Body of pancreas (tissue), 4 donors: ENCODE measurements at regions not wholly inside any gene's neighbourhood (a gene's known extent, or its start where the extent isn't known, plus 50 kb on each side); places are given as distances from the start of the nearest gene placed in this dataset.

Experiments
- ATAC-seq: fragments of 150-250 bp; one replicate; pipeline ENCODE4 v1.9.1; 2016
- DNase-seq, 4 donors: peaks; one replicate each; pipeline ENCODE4 v3.0.0-alpha.2; 2019
- H3K27ac ChIP-seq, 4 donors: fragments of 200-600 bp; sonication (generic); 1 replicate in 3 of 4; 2 replicates in 1 of 4; pipeline versions ENCODE4 v1.5.1 to v1.6.1; 2016 to 2019; ENCODE audit warnings: mild to moderate bottlenecking in 1 of 4, mixed read lengths in 1 of 4, moderate library complexity in 1 of 4
- H3K27me3 ChIP-seq, 2 donors: fragments of 200-600 bp; sonication (generic); one replicate each; pipeline ENCODE4 v1.6.0; 2016; ENCODE audit warnings: mild to moderate bottlenecking in 1 of 2
- H3K36me3 ChIP-seq, 2 donors: fragments of 200-600 bp; sonication (generic); replicated peaks in 1 of 2; 2 replicates each; pipeline ENCODE4 v1.5.1; 2016; ENCODE audit warnings: low read depth in 2 of 2; ENCODE audit not compliant: insufficient read depth in 1 of 2
- H3K4me1 ChIP-seq: fragments of 200-600 bp; sonication (generic); one replicate; pipeline ENCODE4 v1.6.0; 2016
- H3K4me3 ChIP-seq, 2 donors: fragments of 200-600 bp; sonication (generic); 1 replicate in 1 of 2; 2 replicates in 1 of 2; pipeline ENCODE4 v1.5.1; 2016 to 2019
- H3K9me3 ChIP-seq, 3 donors: fragments of 200-600 bp; sonication (generic); 1 replicate in 2 of 3; 2 replicates in 1 of 3; pipeline ENCODE4 v1.5.1; 2016
- POLR2A ChIP-seq, 3 donors: fragments of 450-650 bp; IDR thresholded peaks; one replicate each; pipeline ENCODE4 v1.6.1; 2016; ENCODE audit warnings: antibody characterized with exemption in 3 of 3, mild to moderate bottlenecking in 2 of 3
- WGBS, 2 donors: methylation state at CpG; one replicate each; pipeline ENCODE4 v1.1.5; 2017; 5-methylcytosine and 5-hydroxymethylcytosine counted together
- intact Hi-C: fragments of 100-400 bp; cut with DNase I; formaldehyde crosslinking; loops from one replicate; pipeline ENCODE4 v1.15.1; 2023
- TF ChIP-seq, protein P1 (sequence below), 7 experiments: fragments of 450-650 bp in 4 of 7; fragments of 200-600 bp in 3 of 7; sonication (generic) in 3 of 7; IDR thresholded peaks; one replicate each; pipeline ENCODE4 v1.5.1; 2016 to 2019; ENCODE audit warnings: antibody characterized with exemption in 7 of 7

- no peak overlapping the region for H3K27ac ChIP-seq
- no peaks in the 10 kb centered on the region for H3K9me3 ChIP-seq
- DNase-seq (no peak), ATAC-seq (no peak)
- peak overlapping the region in 1 of 2 donors; percentile 6 for H3K4me3 ChIP-seq
- H3K4me1 ChIP-seq = no peaks in the 10 kb centered on the region
- TF ChIP-seq, protein P1, sequence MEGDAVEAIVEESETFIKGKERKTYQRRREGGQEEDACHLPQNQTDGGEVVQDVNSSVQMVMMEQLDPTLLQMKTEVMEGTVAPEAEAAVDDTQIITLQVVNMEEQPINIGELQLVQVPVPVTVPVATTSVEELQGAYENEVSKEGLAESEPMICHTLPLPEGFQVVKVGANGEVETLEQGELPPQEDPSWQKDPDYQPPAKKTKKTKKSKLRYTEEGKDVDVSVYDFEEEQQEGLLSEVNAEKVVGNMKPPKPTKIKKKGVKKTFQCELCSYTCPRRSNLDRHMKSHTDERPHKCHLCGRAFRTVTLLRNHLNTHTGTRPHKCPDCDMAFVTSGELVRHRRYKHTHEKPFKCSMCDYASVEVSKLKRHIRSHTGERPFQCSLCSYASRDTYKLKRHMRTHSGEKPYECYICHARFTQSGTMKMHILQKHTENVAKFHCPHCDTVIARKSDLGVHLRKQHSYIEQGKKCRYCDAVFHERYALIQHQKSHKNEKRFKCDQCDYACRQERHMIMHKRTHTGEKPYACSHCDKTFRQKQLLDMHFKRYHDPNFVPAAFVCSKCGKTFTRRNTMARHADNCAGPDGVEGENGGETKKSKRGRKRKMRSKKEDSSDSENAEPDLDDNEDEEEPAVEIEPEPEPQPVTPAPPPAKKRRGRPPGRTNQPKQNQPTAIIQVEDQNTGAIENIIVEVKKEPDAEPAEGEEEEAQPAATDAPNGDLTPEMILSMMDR (IDR thresholded peaks at IDR 0.05) = peak; percentile 21 to 55 (median 51)
- TF ChIP-seq POLR2A (IDR thresholded peaks at IDR 0.05) = no peak
- no peaks in the 10 kb centered on the region for H3K36me3 ChIP-seq
- WGBS, 2 donors = 7 to 11% methylated on average over 1 of the region's 1 CpG
- H3K27me3 ChIP-seq = no peaks in the 10 kb centered on the region
- intact Hi-C loops = no loop called here
These were observed 918.8 kb upstream of the TMPRSS15 start for GRCh38 chr21:19322360-19322759.

DNA sequence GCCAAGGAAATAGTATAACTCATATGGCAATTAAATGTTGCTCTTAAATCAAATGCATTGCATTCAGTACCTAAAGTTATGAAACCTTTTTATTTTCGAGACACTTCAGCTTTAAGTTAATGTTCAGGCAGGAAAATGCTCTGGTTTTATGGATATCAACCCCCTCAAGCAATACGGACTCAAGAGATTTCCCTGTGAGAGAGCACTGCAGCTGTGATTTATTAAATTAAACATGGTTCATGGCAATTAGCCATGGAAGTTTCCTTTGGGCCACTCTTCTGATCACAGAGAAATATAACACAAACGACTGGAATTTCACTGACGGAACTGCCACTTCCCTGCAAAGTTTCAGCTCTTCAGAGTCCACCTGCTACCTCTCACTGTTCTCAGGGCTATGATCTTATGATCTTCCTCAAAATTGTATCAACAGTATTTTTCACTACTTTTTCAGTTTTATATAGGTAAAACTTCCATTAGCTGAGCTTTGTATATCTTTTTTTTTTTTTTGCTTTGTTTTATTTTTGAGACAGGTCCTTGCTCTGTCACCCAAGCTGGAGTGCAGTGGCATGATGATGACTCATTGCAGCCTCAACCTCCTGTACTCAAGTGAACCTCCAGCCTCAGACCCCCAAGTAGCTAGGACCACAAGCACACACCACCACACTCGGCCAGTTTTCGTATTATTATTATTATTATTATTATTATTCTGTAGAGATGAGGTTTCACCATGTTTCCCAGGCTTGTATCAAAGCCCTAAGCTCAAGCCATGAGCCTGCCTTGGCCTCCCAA is 923.1 kb upstream of the TMPRSS15 start:
- no peaks in the 10 kb centered on the region for H3K36me3 ChIP-seq
- ATAC-seq = no peak
- intact Hi-C loops = no loop called here
- no peak overlapping the region for H3K4me3 ChIP-seq
- no peak overlapping the region for H3K27ac ChIP-seq
- no peaks in the 10 kb centered on the region for H3K4me1 ChIP-seq
- TF ChIP-seq POLR2A (IDR thresholded peaks at IDR 0.05) = no peak
- TF ChIP-seq, protein P1 (IDR thresholded peaks at IDR 0.05) = no peak
- DNase-seq = no peak
- WGBS, 2 donors = 54% methylated on average over 6 of the region's 6 CpGs
- H3K9me3 ChIP-seq = no peaks in the 10 kb centered on the region
- H3K27me3 ChIP-seq = no peaks in the 10 kb centered on the region

- Histone ChIP-seq H3K4me1 (no peaks in the 10 kb centered on the region), H3K4me3 (no peak overlapping the region), H3K36me3 (no peaks in the 10 kb centered on the region), H3K27me3 (no peaks in the 10 kb centered on the region), H3K27ac (no peak overlapping the region), H3K9me3 (no peaks in the 10 kb centered on the region)
- intact Hi-C loops = no loop called here
- no peak for TF ChIP-seq POLR2A (IDR thresholded peaks at IDR 0.05)
- TF ChIP-seq, protein P1 (IDR thresholded peaks at IDR 0.05) = no peak
- 62 to 70% methylated on average over 5 of the region's 5 CpGs for WGBS, 2 donors
- DNase-seq = no peak
- no peak for ATAC-seq
These were observed 925.4 kb upstream of the TMPRSS15 start for GRCh38 chr21:19328954-19329353.

DNA sequence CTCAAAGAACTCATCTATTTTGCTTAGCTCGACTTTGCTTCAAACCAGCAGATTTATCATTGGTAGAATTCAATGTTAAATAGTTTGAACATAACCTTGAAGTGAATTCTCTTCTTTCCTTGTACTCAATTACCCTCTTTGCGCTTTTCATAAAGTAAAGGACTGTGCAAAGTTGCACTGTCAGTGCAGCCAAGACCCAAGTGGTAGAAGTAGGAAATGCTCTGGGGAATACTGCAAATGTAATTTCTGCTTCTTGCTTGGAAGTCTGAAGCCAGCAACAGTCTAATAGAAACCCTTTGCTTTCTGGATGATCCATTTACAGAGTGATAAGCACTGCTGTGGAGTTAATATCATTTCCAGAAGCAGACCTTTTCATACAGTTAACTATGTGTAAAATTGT is 936.7 kb upstream of the TMPRSS15 start:
- DNase-seq (no peak), ATAC-seq (no peak)
- H3K27me3 ChIP-seq = no peaks in the 10 kb centered on the region
- no peaks in the 10 kb centered on the region for H3K9me3 ChIP-seq
- H3K36me3 ChIP-seq = no peaks in the 10 kb centered on the region
- peaks cover 15% of the 10 kb centered on the region for H3K4me1 ChIP-seq
- 36 to 53% methylated on average over 2 of the region's 2 CpGs for WGBS, 2 donors
- intact Hi-C loops = no loop called here
- no peak overlapping the region for H3K4me3 ChIP-seq
- H3K27ac ChIP-seq = no peak overlapping the region
- TF ChIP-seq POLR2A (IDR thresholded peaks at IDR 0.05) = no peak
- TF ChIP-seq, protein P1 (IDR thresholded peaks at IDR 0.05) = peak in 2 of 7 experiments; percentile 15 to 20

- H3K27ac ChIP-seq = peak overlapping the region in 1 of 4 donors; percentile 6
- intact Hi-C loops = no loop called here
- 15 to 26% methylated on average over 5 of the region's 5 CpGs for WGBS, 2 donors
- H3K36me3 ChIP-seq = no peaks in the 10 kb centered on the region
- TF ChIP-seq, protein P1 (IDR thresholded peaks at IDR 0.05) = no peak
- no peak for TF ChIP-seq POLR2A (IDR thresholded peaks at IDR 0.05)
- no peaks in the 10 kb centered on the region for H3K9me3 ChIP-seq
- DNase-seq (no peak), ATAC-seq (peak; percentile 52)
- no peak overlapping the region for H3K4me3 ChIP-seq
- no peaks in the 10 kb centered on the region for H3K27me3 ChIP-seq
- H3K4me1 ChIP-seq = peaks cover 15% of the 10 kb centered on the region
These were observed 937.4 kb upstream of the TMPRSS15 start for GRCh38 chr21:19340954-19341353.
